ENCODE measurements at regions not wholly inside any gene's neighbourhood (a gene's known extent, or its start where the extent isn't known, plus 50 kb on each side); places are given as distances from the start of the nearest gene placed in this dataset.
"Not testable (repeated sequence)": the region's sequence is repeated elsewhere in the genome, so short reads cannot be mapped to it uniquely, and the experiment has no call there.

DNA sequence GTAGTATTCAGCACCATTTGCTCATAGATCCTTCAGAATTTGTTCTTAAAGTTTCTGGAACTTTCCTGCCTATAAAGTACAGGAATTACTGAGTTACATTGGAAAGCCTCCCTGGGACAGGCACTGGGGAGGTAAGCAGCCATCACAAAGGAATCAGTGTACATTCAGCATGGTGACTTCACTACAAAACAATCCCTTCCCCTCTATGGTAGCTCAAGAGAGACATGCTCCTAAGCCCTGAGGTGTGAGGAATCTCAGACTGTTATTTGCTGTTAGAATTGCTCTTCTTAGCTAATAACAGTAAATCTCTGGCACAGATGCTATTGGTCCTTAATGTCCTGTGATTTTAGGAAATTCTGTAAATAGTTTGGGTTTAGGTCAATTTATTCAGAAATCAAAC lies 1898.0 kb upstream of the PCDH7 start:
- no peak for DNase-seq (ENCODE audit: low read depth)

DNA sequence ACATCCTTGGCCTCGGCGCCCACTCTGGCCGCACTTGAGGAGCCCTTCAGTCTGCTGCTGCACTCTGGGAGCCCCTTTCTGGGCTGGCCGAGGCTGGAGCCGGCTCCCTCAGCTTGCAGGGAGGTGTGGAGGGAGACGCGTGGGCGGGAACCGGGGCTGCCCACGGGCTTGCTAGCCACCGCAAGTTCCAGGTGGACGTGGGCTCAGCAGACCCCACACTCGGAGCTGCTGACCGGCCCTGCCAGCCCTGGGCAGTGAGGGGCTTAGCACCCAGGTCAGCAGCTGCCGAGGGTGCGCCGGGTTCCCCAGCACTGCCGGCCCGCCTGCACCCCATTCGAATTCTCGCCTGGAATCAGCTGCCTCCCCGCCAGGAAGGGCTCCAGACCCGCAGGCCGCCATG lies 1892.3 kb upstream of the PCDH7 start:
- DNase-seq (ENCODE audit: low read depth), result no peak

GRCh38 chr4:28831867-28832266 lies 1888.3 kb upstream of the PCDH7 start:
- no peak for DNase-seq (ENCODE audit: low read depth)

DNA sequence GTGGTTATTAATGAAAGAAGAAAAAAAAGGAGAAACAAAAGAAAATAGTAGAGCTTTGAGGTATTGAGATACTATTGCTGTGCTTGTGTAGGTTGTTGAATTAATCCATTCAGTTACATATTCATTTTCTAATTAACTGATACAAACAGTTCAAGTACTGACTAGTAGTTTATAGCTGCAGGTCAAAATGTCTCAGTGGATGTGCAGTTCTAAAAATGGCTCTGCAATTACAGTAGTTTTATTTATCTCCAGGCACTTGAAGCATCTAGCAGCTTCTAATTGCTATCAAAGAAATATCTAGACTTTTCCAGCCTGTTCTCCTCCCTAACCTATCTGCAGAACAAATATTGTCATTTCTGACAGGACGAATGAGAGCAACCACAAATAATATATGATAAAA lies 1887.7 kb upstream of the PCDH7 start:
- no peak for DNase-seq (ENCODE audit: low read depth)

DNA sequence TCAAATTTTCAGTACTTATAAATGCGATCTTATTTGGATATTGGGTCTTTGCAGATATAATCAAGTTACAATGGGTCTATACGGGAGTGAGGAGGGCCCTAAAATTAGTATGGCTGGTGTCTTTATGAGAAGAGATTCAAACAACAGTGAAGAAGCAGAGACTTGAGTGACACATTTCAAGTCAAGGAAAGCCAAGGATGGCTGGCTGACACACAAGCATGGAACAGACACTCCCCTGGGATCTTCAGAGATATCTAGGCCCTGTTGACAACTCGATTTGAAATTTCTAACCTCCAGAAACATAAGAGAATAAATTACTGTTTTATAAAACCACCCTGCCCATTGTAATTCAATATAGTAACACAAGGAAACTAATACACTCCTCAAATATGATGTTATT lies 1886.0 kb upstream of the PCDH7 start:
- no peak for DNase-seq (ENCODE audit: low read depth)

DNA sequence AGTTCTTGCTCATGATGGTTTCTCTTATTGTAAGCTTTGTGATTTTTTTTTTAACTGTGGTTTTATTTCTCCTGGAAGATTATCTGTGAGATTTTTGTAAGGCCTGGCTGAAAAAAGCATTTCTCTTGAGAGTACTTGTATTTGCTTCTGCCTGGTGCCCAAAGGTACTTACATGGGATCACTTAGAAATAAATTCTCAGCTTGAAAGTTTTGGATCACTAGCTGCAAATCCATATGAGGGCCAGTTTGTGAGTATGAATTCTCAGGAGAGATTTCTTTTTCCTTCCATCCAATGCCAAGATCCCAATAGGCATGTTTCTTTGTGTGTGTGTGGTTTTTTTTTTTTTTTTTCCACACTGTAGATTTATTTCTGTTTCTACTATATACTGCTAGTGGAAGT lies 1884.7 kb upstream of the PCDH7 start:
- no peak for DNase-seq (ENCODE audit: low read depth)

- DNase-seq (ENCODE audit: low read depth), result no peak
Measured at GRCh38 chr4:28842271-28842670, 1877.9 kb upstream of the PCDH7 start.

DNA sequence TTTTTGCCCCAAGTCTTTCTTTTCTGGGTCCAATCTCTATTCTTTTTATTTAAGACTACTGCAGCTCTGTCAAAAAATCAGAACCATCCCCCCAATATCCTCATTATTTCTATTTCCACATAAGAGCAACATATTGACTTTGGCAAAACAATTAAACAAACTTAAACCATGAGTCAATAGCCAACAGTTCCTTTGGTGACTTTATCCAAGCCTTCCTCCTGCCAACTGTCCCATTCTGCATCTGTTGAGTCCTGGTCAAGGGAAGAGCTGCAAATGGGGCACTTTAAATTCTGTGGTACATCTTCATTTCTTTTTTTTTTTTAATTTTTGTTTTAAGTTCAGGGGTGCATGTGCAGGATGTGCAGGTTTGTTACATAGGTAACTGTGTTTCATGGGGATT lies 1875.0 kb upstream of the PCDH7 start:
- no peak for DNase-seq (ENCODE audit: low read depth)

DNA sequence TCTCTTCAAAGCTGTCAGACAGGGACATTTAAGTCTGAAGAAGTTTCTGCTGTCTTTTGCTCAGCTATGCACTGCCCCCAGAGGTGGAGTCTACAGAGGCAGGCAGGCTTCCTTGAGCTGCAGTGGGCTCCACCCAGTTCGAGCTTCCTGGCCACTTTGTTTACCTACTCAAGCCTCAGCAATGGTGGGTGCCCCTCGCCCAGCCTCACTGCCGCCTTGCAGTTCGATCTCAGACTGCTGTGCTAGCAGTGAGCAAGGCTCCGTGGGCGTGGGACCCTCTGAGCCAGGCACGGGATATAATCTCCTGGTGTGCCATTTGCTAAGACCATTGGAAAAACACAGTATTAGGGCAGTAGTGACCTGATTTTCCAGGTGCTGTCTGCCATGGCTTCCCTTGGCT lies 1863.1 kb upstream of the PCDH7 start:
- DNase-seq (ENCODE audit: low read depth), result not testable (repeated sequence)

DNA sequence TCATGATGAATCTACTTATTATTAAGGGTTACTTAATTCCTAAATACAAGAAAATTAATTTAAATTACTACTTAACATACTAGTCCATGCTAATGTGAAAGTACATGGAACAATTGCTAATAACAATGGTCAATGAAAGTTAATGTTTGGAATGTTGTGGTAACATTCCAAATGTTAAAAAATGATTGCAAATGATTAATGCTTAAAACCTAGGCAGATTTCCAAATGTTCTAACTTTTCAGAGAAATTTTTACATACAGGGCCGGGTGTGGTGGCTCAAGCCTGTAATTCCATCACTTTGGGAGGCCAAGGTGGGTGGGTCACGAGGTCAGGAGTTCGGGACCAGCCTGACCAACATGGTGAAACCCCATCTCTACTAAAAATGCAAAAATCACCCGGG lies 1851.3 kb upstream of the PCDH7 start:
- DNase-seq (ENCODE audit: low read depth), result no peak

GRCh38 chr4:28879178-28879577 lies 1841.0 kb upstream of the PCDH7 start:
- no peak for DNase-seq (ENCODE audit: low read depth)

DNA sequence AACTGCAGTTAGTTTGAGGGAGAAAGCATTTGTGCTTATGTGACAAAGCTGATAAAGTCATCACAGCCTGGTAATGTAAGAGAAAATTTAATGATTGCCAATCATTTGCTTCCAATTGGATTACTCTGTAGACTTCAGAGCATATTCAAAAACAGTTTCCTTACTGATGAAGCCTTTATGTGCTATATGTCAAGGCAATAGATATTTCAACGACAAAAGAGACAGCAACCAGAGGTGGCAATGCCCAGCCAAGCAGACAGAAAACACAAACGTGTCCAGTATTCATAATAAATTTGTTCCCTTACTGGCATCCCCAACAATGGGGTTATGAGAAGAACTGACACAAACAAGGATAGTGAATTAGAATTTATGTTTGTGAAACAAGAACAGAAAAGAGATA lies 1840.3 kb upstream of the PCDH7 start:
- no peak for DNase-seq (ENCODE audit: low read depth)

DNA sequence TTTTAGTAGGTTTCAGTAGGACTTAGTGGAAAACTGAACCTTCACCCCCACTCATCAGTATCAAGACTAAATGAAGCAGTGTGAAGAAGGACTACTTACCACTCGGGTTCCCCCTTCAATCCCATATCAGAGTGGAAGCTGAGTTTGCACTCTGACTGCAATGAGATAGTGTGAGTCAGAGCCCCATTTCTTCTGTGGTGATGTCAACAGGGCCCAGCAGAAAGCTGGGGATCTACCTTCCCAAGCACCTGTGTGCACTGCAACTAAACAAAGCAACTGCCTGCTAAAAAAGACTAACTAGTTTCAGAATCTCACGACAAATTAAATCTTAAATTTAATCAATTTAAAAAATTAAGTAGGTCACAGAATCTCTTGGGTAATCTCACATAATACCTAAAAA lies 1837.0 kb upstream of the PCDH7 start:
- DNase-seq (ENCODE audit: low read depth), result no peak

- no peak for DNase-seq (ENCODE audit: low read depth)
Measured at GRCh38 chr4:28886934-28887333, 1833.2 kb upstream of the PCDH7 start.

GRCh38 chr4:28890949-28891775 lies 1829.0 kb upstream of the PCDH7 start:
- no peak for DNase-seq (ENCODE audit: low read depth)

- DNase-seq (ENCODE audit: low read depth), result no peak
Measured at GRCh38 chr4:28913466-28913865, 1806.7 kb upstream of the PCDH7 start.

- DNase-seq (ENCODE audit: low read depth), result no peak
Measured at GRCh38 chr4:28916585-28916984, 1803.6 kb upstream of the PCDH7 start.

GRCh38 chr4:28918871-28919270 lies 1801.3 kb upstream of the PCDH7 start:
- DNase-seq (ENCODE audit: low read depth), result no peak

GRCh38 chr4:28921886-28922285 lies 1798.3 kb upstream of the PCDH7 start:
- no peak for DNase-seq (ENCODE audit: low read depth)

GRCh38 chr4:28926156-28926555 lies 1794.0 kb upstream of the PCDH7 start:
- no peak for DNase-seq (ENCODE audit: low read depth)

DNA sequence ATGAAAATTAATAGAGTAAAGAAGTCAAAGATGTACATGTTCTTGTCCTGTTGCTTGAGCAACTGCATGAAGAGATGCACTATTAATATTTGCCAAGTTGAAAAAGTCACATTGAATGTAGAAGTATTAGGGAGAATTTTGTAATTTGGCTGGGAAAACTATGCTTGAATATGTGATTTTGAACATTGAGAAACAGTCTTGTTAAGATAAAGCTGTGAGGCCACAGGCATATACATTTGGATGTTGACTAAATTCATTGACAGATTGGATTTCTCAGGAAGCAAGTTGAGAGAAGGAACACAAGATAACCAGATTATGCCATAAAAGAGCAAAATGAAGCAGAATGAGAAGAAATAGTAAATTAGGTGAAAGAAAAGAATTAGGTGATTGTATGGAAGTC lies 1777.5 kb upstream of the PCDH7 start:
- no peak for DNase-seq (ENCODE audit: low read depth)

DNA sequence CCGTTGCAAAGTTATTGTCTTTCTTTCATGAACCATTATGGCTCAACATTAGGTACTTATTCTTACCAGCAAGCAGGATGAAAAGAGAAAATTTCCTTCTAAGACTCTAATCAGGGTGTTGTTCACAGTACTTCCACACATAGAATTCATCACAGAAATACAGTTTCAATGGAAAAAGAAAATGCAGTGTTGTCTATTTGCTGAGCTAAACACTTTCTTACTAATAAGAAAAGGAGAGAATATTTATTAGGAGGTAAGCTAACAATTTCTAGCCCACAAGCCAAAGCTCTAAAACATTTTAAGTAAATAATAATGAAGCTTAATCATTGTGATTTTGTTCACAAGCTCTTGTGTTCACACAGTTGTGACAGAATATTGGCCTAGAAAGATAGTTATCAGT lies 1772.8 kb upstream of the PCDH7 start:
- no peak for DNase-seq (ENCODE audit: low read depth)

DNA sequence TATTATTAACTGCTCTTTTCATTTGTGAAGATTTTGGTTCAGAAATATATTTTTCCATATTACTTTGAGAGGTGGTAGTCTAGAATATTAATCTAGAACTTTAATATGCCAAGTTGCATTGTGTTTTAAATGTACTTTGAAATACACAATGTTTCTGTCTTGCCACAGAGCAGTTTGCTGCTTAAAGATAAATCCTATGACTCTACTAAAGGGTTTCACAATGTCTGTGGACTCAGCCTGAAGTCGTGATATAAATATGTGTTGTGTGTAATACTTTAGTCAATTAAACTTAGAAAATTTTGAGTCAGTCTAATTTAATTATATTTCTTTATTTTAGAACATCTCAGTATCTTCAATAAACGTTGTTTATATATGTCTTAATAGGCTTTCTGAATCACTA lies 1771.7 kb upstream of the PCDH7 start:
- DNase-seq (ENCODE audit: low read depth), result no peak

GRCh38 chr4:28966982-28967381 lies 1753.2 kb upstream of the PCDH7 start:
- DNase-seq (ENCODE audit: low read depth), result no peak

Measured in GM04504 (cell line).